ENCODE measurements at regions not wholly inside any gene's neighbourhood (a gene's known extent, or its start where the extent isn't known, plus 50 kb on each side); places are given as distances from the start of the nearest gene placed in this dataset.

GRCh38 chr4:1572521-1572920, 111.6 kb downstream of the FAM53A start:
- Histone ChIP-seq H3K27ac (no peak overlapping the region), H3K4me1 (peaks cover 0 to 4% (median 0%) of the 10 kb centered on the region in 3 donors), H3K36me3 (no peaks in the 10 kb centered on the region), H3K9me3 (no peaks in the 10 kb centered on the region), H3K4me3 (no peak overlapping the region), H3K27me3 (peaks cover 48% of the 10 kb centered on the region)
- WGBS, 2 donors (ENCODE audit: low coverage in 1 of 2) = 55 to 67% methylated on average over 3 to 4 of the region's 9 CpGs
- no peak for ATAC-seq
- no peak for TF ChIP-seq CTCF (IDR thresholded peaks at IDR 0.05)
- TF ChIP-seq POLR2AphosphoS5 (IDR thresholded peaks at IDR 0.05) = no peak
- no peak for TF ChIP-seq EP300 (IDR thresholded peaks at IDR 0.05)
- no peak for TF ChIP-seq POLR2A (IDR thresholded peaks at IDR 0.05)

- Histone ChIP-seq H3K9me3 (no peaks in the 10 kb centered on the region), H3K27me3 (peaks cover 49% of the 10 kb centered on the region), H3K4me1 (peaks cover 0 to 4% (median 0%) of the 10 kb centered on the region in 3 donors), H3K4me3 (no peak overlapping the region), H3K27ac (no peak overlapping the region), H3K36me3 (no peaks in the 10 kb centered on the region)
- WGBS, 2 donors (ENCODE audit: low coverage in 1 of 2) = 100% methylated on average over 1 of the region's 10 CpGs
- no peak for TF ChIP-seq POLR2A (IDR thresholded peaks at IDR 0.05)
- no peak for TF ChIP-seq POLR2AphosphoS5 (IDR thresholded peaks at IDR 0.05)
- TF ChIP-seq CTCF (IDR thresholded peaks at IDR 0.05) = no peak
- no peak for ATAC-seq
Measured at GRCh38 chr4:1572010-1572385, 112.1 kb downstream of the FAM53A start.

GRCh38 chr4:1571165-1572009, 112.7 kb downstream of the FAM53A start:
- Histone ChIP-seq H3K4me3 (no peak overlapping the region), H3K9me3 (no peaks in the 10 kb centered on the region), H3K27me3 (peaks cover 49% of the 10 kb centered on the region), H3K36me3 (no peaks in the 10 kb centered on the region), H3K4me1 (peaks cover 0 to 4% (median 0%) of the 10 kb centered on the region in 3 donors), H3K27ac (no peak overlapping the region)
- TF ChIP-seq POLR2AphosphoS5 (IDR thresholded peaks at IDR 0.05) (no peak), EP300 (IDR thresholded peaks at IDR 0.05) (no peak), POLR2A (IDR thresholded peaks at IDR 0.05) (no peak), CTCF (IDR thresholded peaks at IDR 0.05) (no peak)
- no peak for ATAC-seq
- 70 to 80% methylated on average over 1 to 3 of the region's 22 CpGs for WGBS, 2 donors (ENCODE audit: low coverage in 1 of 2)

GRCh38 chr4:1570291-1571164, 113.6 kb downstream of the FAM53A start:
- no peak overlapping the region for H3K27ac ChIP-seq
- H3K4me3 ChIP-seq = no peak overlapping the region
- H3K9me3 ChIP-seq = no peaks in the 10 kb centered on the region
- TF ChIP-seq EP300 (IDR thresholded peaks at IDR 0.05) = no peak
- no peak for TF ChIP-seq CTCF (IDR thresholded peaks at IDR 0.05)
- TF ChIP-seq POLR2A (IDR thresholded peaks at IDR 0.05) = no peak
- no peak for TF ChIP-seq POLR2AphosphoS5 (IDR thresholded peaks at IDR 0.05)
- H3K36me3 ChIP-seq = no peaks in the 10 kb centered on the region
- H3K27me3 ChIP-seq = peaks cover 50% of the 10 kb centered on the region
- ATAC-seq = no peak
- peaks cover 0 to 4% (median 0%) of the 10 kb centered on the region in 3 donors for H3K4me1 ChIP-seq
- no CpG with 5 or more reads among the region's 25 CpGs for WGBS, 2 donors (ENCODE audit: low coverage in 1 of 2)
